Stimulated activated CD4-positive, alpha-beta T cell treated with anti-CD3 and anti-CD28 coated beads, Interleukin-4, amount 100 ng/mL, for 24 hours (primary cell): ENCODE measurements at regions not wholly inside any gene's neighbourhood (a gene's known extent, or its start where the extent isn't known, plus 50 kb on each side); places are given as distances from the start of the nearest gene placed in this dataset.
A peak's percentile ranks its signal among the peaks of the same experiment; 100 is the strongest.

ENCODE experiments used
- DNase-seq: peaks from one replicate; pipeline ENCODE4 v3.0.0-alpha.2; 2020

DNA sequence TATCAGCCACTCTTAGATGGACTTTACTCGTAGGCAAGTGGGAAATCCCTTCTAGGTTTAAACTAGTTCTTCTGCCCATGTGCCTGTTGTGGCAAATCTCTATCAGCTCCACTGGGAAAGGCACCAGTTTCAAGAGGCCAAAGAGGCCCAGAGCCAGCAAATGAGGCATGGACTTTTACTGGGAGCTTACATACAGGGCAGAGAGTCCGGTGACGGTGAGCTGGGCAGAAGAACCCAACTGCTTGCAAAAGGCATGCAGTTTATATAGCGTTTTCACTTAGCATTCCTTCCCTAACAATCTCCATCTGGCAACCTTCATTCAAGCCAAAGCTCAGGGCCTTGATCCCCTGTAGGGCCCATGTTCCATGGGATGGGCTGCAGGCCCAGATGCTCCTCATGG is 93.0 kb upstream of the C3orf80 start:
- DNase-seq, result no peak

DNA sequence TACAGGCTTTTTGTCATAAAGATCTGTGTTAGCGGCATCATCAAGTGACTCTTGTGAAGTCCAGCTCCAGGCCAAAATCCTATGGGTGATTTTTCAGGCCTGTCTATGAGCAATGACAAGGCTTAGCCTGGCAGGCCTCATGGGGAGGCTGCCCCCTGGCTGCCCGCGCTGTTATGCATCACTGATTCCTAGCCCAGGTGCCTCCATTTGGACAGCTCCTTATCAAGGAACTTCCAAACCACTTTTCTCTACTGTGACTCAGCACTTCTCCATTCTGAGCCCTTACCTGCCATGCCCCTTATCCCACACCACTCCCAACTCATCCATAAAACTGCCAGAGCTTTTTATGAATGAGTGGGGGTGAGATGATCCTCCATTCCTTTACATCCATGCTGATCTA is 91.5 kb upstream of the C3orf80 start:
- DNase-seq, result no peak

DNA sequence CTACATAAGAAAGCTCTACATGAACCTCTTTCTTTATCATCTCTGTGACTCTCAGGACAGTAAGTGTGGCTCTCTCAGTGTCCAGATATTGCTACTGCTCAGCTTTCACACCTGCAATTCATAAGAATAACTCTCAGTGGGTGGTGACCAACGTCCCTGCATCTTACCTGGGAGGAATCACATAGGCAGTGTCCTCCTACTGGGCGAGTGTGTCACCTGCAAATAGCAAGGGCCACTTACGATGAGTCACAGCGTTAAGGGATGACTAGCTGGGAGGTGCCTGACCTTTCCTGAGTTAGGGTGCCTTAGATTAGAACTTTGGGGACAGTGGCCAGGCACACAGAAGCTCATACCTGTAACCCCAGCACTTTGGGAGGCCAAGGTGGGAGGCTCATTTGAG is 90.8 kb upstream of the C3orf80 start:
- no peak for DNase-seq

DNA sequence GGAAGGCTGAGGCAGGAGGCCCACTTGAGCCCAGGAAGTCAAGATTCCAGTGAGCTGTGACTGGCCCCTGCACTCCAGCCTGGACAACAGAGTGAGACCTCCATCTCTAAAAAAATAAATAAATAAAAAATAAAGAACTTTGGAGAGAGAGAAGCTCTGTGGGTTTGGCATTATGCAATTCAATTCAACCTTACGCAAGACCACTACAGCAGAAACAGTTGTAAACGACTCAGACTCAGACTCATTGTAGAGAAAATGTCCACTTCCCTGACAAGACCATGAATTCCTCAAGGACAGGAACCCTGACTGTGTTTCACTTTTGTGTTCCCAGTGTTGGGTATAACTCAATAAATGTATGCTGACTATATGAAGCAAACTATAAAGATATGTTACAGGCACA is 90.3 kb upstream of the C3orf80 start:
- no peak for DNase-seq

DNA sequence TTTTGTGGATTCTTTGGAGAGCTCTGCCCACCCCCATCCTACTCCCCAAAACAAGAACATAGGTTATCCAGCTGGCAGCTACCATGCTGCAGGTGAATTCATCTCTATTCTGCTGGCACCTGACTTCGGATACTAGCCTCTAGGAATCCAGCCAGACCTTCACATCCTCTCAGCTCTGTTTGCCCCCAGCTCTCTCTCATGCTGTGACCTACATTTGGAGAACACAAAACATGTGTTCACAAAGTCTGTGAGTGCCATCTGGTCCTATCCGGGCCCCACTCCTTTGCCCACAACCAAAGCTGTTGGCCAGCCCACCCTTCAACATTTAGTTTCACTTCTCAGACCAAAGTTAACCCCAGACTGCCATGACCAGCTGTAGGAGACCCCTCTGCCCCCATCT is 89.4 kb upstream of the C3orf80 start:
- no peak for DNase-seq

DNA sequence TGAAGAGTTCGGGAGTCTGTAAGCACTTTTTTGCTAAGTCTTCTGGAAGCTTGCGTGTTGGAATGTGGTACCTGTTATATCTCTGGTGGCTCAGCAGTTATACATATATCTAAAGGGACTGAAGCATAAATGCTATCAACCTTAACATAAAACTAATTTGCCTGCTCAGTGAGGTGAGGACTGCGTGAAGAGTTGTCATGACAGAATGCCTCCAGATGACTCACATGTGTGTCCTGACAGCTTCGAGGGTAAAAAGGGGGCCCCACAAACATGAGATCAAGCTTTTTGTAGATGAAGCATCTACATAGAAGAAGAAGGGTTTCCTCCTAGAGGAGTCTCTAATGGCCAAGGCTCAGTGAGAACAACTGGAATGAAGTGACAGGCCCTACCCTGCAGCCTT is 88.8 kb upstream of the C3orf80 start:
- DNase-seq, result no peak

DNA sequence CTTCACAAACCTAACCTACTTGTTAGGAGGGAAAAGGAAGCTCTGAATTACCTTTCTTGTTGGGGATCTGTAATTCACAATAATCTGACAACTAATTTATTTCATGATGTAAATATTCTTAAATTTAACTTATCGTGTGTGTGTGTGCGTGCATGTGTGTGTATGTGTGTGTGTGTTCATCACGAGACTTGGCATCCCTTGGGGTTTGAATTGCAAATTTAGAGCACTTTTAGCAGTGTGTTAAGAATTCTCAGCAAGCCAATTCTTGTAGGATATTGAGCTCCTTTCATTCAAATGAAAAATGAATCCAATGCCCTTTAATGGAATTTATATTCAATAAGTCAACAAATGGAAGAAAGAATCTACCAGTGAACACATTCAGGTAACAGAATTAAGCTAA is 85.9 kb upstream of the C3orf80 start:
- DNase-seq, result no peak

DNA sequence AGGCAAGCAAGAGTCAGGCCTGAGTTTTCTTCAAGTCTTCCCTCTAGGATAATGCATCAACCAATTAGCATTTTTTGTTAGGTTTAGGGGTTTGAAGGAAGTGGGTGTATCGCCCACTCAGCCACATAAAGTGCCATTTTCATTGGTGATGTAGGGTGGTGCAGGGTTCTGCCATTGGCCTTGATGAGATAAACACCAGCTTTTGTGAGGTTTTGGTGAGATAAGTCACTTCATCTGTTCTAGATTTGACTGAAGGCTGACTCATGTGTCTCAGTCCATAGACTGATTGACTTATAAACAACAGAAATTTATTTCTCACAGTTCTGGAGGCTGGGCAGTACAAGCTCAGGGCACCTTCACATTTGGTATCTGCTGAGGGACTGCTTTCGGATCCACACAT is 84.5 kb upstream of the C3orf80 start:
- peak; percentile 6 for DNase-seq

DNA sequence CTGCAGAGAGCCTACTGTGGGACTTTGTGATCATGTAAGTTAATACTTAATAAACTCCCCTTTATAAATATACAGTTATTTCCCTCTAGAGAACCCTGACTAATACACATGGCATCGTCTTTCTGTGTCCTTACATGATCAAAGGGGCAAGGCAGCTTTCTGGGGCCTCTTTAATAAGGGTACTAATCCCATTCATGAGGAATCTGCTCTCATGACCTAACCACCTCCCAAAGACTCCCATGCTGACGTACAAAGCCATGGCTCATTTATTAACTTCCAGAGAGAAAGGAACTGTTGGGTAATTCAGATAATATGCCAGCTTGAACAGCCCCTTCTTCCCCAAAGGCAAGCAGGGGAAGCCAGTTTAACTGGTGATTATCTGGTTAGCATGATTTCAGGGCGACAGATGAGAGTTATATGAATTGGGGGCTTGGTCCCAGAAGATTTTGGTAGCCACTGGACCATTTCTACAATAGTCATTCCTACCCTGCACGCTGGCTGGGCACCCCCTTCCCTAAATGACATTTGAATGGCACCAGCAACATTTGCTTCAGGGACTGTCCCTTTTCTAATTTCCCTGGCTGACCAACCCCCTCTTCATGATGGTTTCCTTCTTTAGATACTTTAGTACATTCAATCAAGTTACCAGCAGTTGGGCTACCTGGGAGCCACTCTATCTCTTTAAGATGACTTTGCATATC is 83.6 kb upstream of the C3orf80 start:
- DNase-seq, result no peak

DNA sequence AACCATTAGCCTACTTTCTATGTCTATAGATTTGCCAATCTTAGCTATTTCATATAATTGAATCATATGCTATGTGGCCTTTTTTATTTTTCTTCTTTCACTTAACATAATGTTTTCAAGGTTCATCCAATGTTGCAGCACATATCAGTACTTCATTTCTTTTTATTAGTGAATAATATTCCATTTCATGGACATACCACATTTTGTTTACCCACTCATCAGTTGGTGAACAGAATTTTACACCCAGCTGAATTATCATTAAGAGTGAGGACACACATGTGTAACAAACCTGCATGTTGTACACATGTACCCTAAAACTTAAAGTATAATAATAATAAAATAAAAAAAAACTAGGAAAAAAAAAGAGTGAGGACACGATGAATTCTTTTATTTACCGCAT is 81.7 kb upstream of the C3orf80 start:
- no peak for DNase-seq

DNA sequence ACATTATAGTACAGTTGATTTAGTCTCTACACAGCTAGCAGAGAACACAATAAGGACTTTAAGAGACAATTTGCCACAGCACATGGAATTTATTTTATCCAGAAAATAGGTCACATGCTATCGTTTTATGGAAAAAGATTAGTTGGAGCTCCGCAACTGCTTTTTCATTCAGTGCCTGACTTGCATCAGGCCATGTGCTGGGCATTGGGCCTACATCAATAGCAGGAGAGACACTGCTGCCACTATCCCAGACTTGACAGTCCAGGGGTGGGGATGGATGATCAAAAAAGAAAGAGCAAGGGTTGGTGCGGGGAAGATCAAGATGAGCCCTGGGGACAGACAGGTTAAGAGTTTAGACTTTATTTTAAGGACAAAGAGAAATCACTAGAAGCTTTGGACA is 75.2 kb upstream of the C3orf80 start:
- DNase-seq, result no peak

DNA sequence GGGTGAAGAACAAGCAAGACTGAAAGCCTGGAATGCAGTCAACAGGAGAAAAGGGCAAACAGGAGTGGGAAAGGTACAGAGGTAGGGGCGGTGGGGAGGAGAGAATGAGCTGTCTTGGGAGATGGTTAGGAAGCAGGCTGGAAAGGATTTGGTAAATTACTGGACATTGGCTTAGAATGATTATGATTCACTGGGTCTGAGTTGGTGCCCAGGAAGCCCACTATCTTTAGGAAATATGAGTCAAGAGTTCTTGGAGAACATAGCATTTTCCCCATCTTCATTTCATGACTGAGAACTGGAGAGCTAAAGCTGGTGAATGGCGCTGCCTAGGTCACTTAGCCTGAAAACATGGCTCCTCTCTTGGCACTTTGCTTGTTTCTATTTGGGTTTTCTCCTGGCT is 74.7 kb upstream of the C3orf80 start:
- DNase-seq, result no peak

DNA sequence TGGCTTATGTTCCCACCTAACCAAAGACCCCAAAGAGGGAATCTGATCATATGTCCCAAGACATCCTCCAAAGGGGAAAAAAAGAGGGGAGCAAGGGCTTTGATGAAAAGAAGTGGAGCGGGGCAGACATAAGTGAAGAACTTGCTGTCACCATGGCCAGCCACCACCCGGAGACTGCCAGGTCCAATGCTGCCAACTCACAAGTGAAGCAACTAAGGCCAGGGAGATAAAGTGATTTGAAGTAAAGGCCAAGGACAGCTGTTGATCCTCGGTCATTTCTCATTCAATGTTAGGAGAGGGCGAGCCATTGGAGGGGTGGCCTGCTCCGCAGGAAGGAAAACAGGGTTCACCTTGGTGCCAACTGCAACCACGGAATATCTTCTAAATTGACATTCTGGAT is 72.6 kb upstream of the C3orf80 start:
- no peak for DNase-seq

DNA sequence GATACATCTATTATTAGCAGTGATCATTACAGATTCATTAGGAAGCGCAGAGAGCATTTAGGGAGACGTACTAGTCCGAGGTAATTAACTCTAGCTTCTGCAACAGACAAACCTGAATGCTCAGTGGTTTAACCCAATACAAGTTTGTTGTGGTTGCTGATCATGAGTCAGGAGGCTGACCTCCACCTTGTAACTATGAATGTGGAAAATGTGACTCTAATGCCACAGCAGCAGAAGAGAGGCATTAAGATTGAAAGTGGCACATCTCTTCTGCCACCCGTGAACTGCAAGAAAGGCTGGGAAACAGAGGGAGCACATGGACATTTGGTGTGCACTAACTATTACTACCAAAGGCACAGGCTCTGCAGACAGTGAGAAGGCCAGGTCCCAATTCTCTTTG is 71.2 kb upstream of the C3orf80 start:
- DNase-seq, result no peak

DNA sequence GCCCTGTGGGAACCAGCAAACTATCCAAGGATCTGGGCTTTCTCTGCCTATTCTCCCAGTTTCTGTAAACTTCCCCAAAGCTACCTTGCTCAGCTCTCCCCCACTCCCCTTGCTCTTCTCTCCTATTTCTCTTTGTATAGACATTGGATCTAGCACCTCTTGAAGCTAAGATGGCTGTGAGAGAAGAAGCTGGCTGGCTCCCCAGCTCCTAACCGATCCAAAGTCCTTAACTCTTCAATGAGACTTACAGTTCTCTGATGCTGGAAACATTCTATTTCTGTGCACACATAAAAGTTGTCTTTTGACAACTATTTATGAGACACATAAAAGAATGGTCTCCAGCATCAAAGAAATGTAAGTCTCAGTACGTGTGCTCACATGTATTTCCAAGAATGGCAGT is 70.6 kb upstream of the C3orf80 start:
- DNase-seq, result no peak

DNA sequence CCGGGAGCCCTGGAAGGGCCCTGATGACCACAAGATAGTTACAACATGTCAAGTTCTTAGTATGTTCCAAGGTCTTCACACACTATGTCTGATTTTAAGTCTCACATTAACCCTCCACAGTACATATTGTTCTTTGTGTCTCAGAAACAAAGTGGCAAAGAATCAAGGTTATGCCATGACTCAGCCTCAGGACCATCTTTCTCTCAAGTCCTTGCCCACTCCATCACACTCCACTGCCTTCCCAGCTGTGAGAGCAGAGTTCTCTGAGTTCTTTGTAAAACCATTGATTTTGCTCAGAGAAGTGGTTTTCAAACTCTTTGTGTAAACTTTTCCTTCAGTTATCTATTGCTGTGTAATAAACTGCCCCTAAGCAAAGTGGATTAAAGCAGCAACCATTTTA is 67.9 kb upstream of the C3orf80 start:
- DNase-seq, result no peak

DNA sequence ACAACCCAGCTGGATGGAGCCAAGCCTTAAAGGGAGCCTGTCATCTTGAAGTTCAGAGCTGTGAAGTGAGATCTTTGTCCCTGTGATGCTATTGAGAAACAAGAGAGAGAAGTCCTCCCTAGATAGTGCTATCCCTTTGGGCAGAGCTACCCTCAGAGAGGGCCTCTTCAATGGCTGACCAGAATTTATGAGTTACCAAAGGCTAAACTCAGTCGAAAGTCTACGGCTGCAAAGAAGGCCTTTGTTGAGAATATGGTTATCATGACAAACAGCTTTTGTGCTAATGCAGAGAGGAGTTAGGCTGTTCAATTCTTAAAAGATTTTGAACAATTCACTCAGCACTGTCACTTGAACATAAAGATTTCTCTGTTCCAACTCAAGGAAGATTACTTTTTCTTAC is 65.9 kb upstream of the C3orf80 start:
- DNase-seq, result no peak

DNA sequence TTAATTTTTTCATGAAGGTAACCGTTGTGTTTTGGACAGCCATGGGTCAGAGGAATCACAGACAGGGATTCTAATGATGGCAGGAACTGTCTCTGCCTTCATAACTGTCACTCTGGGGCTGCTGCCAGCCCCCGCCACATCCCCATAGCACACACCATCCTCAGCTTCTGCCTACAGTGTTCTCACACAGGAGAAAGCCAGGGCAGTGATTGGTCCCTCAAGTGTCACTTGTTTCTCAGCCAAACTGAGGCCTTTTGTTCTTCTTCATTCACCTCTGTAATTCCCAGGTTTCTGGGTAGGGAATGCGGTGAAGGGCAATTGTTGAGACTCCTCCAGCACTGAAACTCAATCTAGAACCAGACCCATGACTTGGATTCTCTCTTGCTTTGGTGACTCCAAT is 65.4 kb upstream of the C3orf80 start:
- DNase-seq, result no peak

DNA sequence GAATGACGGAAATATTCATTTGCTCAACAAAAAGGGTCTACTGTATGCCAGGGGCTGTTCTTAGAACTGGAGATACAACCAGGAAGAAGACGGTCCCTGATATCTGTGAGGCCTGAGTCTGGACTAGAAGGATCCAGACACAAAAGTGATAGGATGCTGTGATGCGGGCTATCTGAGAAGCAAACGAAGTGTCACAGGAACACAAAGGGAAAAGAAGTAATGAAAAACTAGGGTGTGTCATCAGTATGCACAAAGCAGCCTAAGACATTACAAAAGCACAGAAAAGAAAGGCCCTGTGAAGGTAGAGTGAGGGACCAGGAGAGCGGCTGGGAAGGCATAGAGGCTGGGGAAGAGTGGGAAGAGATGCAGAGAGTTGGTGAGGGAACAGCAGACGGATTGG is 63.3 kb upstream of the C3orf80 start:
- DNase-seq, result no peak

DNA sequence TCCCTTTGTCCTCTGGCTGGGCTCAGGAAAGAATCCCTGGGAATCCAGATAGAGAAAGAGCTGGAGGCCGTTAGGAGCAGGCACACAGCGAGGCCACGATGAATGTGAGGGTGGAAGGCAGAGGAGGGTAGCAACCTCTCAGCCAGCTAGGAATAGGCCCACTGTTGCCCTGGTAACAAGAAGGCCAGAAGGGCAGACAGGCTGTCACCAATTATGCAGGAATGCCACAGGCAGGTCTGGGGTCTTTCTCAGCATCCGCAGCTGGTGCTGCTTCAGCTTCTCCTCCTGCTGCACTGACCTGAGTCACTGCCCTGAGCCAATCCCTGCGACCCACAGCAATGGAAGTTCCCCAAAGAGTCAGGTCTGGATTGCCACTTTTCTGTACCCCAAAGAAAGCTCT is 62.8 kb upstream of the C3orf80 start:
- DNase-seq, result no peak

DNA sequence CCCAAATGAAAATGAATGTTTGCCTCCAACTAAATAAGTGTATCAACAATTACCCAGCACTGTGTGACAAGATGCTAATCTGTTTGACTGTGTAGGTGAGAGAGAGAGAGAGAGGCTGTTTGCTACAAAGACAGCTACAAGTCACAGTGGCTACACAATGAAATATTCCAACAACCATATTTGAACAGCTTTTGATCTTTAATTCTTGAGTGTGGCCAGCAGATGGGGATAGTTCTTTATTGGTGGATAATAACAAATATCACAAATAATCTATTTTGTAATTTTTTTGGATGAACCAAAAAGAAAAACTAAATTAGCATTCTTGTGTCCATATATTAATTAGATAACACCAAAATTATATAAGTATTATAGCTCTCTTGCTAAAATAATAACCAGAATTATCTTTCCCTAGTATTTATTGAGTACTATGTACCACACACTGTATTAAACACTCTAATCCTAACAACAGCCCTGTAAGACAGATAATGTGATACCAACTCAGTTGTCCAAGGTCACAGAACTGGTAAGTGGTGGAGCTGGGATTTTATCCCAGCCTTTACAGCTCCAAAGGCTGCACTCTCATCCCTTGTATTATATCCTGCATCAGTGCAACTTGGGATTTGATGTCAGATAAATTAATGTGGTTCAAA is 61.9 kb upstream of the C3orf80 start:
- DNase-seq, result no peak

DNA sequence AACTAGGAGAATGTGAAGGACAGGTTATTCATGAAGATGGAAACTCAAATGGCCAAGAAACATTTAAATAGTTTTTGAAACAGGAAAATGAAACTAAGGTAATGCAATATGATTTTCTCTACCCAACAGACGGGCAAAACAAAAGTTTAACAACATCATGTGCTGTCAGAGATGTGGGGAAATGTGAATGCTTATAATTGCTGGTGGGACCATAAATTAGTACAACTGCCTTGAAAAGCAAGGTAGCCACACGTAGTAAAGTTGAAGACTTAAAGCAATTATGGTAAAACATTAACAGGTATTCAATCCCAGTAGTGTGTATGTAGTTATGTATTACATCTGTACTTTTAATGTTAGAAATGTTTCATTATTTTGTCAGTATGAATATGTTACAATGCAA is 57.0 kb upstream of the C3orf80 start:
- no peak for DNase-seq

DNA sequence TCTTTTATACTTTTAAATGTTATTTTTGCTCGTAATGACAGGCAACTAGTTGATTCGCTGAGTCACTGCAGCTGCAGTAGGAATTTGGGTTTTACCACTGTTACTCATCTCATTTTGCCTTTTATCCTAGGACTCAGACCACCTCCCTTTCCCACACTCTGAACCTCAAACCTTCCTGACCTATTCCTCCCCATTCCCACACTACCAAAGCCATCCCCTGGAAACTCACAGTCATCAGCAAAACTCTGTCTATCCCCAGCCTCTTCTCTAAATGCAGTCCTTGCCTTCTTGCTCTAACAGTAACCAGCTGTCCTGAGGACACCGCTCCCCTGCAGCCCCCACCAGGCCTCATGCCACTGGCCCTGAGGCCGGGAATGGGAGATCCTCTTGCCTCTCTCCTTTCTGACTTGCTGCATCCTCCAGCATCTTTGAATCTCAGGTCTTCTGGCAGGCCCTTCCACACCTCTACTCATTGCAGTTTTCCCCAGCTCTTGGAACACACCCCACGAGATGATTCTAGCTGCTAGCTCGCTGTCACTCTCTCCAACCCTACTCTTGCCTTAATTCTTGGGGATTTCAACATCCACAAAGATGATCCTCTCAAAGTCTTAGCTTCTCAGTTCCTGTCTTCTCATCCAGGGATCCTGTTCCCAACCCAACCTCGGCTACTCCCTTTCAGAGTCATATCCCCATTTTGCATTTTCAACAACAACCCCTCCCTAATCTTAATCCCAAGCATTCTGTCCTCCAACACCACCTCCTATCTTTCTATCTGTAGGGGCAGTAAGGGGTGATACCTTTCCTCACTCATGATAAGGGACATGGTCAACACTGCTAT is 55.9 kb upstream of the C3orf80 start:
- DNase-seq, result no peak
